ENCODE measurements at regions not wholly inside any gene's neighbourhood (a gene's known extent, or its start where the extent isn't known, plus 50 kb on each side); places are given as distances from the start of the nearest gene placed in this dataset.

- TF ChIP-seq, protein P1, sequence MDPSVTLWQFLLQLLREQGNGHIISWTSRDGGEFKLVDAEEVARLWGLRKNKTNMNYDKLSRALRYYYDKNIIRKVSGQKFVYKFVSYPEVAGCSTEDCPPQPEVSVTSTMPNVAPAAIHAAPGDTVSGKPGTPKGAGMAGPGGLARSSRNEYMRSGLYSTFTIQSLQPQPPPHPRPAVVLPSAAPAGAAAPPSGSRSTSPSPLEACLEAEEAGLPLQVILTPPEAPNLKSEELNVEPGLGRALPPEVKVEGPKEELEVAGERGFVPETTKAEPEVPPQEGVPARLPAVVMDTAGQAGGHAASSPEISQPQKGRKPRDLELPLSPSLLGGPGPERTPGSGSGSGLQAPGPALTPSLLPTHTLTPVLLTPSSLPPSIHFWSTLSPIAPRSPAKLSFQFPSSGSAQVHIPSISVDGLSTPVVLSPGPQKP (IDR thresholded peaks at IDR 0.05; ENCODE audit: low read depth, low read length), result no peak
- TF ChIP-seq ZNF217 (IDR thresholded peaks at IDR 0.05) (no peak), BACH1 (IDR thresholded peaks at IDR 0.05; ENCODE audit: borderline replicate concordance) (no peak), IKZF1 (conservative IDR thresholded peaks at IDR 0.05) (0 out of 2 replicates have a peak, but pooled peaks have one; percentile 34), EP300 (IDR thresholded peaks at IDR 0.05; ENCODE audit: borderline replicate concordance in 1 of 2, control insufficient read depth in 1 of 2, low read depth in 2 of 2, low read length in 2 of 2) (no peak), ZNF24 (IDR thresholded peaks at IDR 0.05) (no peak), NFYB (IDR thresholded peaks at IDR 0.05; ENCODE audit: insufficient read depth, low read depth, low read length) (no peak), RB1 (IDR thresholded peaks at IDR 0.05; ENCODE audit: borderline replicate concordance) (no peak), MEF2B (IDR thresholded peaks at IDR 0.05; ENCODE audit: partially characterized antibody, poor library complexity, severe bottlenecking) (peak; percentile 78), KLF5 (IDR thresholded peaks at IDR 0.05; ENCODE audit: partially characterized antibody) (no peak), RAD21 (IDR thresholded peaks at IDR 0.05; ENCODE audit: insufficient read depth, low read depth, low read length) (no peak), ZZZ3 (IDR thresholded peaks at IDR 0.05; ENCODE audit: control insufficient read depth, insufficient read length, low read depth) (no peak)
- TF ChIP-seq, protein P2, sequence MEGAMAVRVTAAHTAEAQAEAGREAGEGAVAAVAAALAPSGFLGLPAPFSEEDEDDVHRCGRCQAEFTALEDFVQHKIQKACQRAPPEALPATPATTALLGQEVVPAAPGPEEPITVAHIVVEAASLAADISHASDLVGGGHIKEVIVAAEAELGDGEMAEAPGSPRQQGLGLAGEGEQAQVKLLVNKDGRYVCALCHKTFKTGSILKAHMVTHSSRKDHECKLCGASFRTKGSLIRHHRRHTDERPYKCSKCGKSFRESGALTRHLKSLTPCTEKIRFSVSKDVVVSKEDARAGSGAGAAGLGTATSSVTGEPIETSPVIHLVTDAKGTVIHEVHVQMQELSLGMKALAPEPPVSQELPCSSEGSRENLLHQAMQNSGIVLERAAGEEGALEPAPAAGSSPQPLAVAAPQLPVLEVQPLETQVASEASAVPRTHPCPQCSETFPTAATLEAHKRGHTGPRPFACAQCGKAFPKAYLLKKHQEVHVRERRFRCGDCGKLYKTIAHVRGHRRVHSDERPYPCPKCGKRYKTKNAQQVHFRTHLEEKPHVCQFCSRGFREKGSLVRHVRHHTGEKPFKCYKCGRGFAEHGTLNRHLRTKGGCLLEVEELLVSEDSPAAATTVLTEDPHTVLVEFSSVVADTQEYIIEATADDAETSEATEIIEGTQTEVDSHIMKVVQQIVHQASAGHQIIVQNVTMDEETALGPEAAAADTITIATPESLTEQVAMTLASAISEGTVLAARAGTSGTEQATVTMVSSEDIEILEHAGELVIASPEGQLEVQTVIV (IDR thresholded peaks at IDR 0.05; ENCODE audit: borderline replicate concordance, partially characterized antibody), result no peak
- TF ChIP-seq, protein P3, sequence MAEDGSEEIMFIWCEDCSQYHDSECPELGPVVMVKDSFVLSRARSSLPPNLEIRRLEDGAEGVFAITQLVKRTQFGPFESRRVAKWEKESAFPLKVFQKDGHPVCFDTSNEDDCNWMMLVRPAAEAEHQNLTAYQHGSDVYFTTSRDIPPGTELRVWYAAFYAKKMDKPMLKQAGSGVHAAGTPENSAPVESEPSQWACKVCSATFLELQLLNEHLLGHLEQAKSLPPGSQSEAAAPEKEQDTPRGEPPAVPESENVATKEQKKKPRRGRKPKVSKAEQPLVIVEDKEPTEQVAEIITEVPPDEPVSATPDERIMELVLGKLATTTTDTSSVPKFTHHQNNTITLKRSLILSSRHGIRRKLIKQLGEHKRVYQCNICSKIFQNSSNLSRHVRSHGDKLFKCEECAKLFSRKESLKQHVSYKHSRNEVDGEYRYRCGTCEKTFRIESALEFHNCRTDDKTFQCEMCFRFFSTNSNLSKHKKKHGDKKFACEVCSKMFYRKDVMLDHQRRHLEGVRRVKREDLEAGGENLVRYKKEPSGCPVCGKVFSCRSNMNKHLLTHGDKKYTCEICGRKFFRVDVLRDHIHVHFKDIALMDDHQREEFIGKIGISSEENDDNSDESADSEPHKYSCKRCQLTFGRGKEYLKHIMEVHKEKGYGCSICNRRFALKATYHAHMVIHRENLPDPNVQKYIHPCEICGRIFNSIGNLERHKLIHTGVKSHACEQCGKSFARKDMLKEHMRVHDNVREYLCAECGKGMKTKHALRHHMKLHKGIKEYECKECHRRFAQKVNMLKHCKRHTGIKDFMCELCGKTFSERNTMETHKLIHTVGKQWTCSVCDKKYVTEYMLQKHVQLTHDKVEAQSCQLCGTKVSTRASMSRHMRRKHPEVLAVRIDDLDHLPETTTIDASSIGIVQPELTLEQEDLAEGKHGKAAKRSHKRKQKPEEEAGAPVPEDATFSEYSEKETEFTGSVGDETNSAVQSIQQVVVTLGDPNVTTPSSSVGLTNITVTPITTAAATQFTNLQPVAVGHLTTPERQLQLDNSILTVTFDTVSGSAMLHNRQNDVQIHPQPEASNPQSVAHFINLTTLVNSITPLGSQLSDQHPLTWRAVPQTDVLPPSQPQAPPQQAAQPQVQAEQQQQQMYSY (CRISPR knock-in tag; IDR thresholded peaks at IDR 0.05), result no peak
- TF ChIP-seq, protein P4, sequence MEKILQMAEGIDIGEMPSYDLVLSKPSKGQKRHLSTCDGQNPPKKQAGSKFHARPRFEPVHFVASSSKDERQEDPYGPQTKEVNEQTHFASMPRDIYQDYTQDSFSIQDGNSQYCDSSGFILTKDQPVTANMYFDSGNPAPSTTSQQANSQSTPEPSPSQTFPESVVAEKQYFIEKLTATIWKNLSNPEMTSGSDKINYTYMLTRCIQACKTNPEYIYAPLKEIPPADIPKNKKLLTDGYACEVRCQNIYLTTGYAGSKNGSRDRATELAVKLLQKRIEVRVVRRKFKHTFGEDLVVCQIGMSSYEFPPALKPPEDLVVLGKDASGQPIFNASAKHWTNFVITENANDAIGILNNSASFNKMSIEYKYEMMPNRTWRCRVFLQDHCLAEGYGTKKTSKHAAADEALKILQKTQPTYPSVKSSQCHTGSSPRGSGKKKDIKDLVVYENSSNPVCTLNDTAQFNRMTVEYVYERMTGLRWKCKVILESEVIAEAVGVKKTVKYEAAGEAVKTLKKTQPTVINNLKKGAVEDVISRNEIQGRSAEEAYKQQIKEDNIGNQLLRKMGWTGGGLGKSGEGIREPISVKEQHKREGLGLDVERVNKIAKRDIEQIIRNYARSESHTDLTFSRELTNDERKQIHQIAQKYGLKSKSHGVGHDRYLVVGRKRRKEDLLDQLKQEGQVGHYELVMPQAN (conservative IDR thresholded peaks at IDR 0.05), result no peak
- TF ChIP-seq, protein P5, sequence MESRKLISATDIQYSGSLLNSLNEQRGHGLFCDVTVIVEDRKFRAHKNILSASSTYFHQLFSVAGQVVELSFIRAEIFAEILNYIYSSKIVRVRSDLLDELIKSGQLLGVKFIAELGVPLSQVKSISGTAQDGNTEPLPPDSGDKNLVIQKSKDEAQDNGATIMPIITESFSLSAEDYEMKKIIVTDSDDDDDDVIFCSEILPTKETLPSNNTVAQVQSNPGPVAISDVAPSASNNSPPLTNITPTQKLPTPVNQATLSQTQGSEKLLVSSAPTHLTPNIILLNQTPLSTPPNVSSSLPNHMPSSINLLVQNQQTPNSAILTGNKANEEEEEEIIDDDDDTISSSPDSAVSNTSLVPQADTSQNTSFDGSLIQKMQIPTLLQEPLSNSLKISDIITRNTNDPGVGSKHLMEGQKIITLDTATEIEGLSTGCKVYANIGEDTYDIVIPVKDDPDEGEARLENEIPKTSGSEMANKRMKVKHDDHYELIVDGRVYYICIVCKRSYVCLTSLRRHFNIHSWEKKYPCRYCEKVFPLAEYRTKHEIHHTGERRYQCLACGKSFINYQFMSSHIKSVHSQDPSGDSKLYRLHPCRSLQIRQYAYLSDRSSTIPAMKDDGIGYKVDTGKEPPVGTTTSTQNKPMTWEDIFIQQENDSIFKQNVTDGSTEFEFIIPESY (IDR thresholded peaks at IDR 0.05), result no peak
These were observed 244.5 kb upstream of the PITX2 start (continued) for GRCh38 chr4:110867251-110867960.
